GM23338 (cell line): ENCODE measurements at regions not wholly inside any gene's neighbourhood (a gene's known extent, or its start where the extent isn't known, plus 50 kb on each side); places are given as distances from the start of the nearest gene placed in this dataset.

Experiments used
- CTCF ChIP-seq, 2 experiments: fragments of 200-600 bp in 1 of 2; sonication (generic) in 1 of 2; conservative IDR thresholded peaks; 2 replicates each; pipeline versions ENCODE4 v1.5.1 to v1.6.1; 2016 to 2017; ENCODE audit warnings: antibody characterized with exemption in 2 of 2, low read depth in 2 of 2, mild to moderate bottlenecking in 2 of 2, moderate library complexity in 1 of 2
- ETS1 ChIP-seq: IDR thresholded peaks from 2 replicates; pipeline ENCODE4 v1.6.1; 2016; ENCODE audit warnings: antibody characterized with exemption
- TF ChIP-seq, protein P1 (sequence below): fragments of 250-450 bp; sonication (Bioruptor Pico); IDR thresholded peaks from 2 replicates; pipeline ENCODE4 v1.5.0; 2020; ENCODE audit warnings: mild to moderate bottlenecking, moderate library complexity

- TF ChIP-seq, protein P1, sequence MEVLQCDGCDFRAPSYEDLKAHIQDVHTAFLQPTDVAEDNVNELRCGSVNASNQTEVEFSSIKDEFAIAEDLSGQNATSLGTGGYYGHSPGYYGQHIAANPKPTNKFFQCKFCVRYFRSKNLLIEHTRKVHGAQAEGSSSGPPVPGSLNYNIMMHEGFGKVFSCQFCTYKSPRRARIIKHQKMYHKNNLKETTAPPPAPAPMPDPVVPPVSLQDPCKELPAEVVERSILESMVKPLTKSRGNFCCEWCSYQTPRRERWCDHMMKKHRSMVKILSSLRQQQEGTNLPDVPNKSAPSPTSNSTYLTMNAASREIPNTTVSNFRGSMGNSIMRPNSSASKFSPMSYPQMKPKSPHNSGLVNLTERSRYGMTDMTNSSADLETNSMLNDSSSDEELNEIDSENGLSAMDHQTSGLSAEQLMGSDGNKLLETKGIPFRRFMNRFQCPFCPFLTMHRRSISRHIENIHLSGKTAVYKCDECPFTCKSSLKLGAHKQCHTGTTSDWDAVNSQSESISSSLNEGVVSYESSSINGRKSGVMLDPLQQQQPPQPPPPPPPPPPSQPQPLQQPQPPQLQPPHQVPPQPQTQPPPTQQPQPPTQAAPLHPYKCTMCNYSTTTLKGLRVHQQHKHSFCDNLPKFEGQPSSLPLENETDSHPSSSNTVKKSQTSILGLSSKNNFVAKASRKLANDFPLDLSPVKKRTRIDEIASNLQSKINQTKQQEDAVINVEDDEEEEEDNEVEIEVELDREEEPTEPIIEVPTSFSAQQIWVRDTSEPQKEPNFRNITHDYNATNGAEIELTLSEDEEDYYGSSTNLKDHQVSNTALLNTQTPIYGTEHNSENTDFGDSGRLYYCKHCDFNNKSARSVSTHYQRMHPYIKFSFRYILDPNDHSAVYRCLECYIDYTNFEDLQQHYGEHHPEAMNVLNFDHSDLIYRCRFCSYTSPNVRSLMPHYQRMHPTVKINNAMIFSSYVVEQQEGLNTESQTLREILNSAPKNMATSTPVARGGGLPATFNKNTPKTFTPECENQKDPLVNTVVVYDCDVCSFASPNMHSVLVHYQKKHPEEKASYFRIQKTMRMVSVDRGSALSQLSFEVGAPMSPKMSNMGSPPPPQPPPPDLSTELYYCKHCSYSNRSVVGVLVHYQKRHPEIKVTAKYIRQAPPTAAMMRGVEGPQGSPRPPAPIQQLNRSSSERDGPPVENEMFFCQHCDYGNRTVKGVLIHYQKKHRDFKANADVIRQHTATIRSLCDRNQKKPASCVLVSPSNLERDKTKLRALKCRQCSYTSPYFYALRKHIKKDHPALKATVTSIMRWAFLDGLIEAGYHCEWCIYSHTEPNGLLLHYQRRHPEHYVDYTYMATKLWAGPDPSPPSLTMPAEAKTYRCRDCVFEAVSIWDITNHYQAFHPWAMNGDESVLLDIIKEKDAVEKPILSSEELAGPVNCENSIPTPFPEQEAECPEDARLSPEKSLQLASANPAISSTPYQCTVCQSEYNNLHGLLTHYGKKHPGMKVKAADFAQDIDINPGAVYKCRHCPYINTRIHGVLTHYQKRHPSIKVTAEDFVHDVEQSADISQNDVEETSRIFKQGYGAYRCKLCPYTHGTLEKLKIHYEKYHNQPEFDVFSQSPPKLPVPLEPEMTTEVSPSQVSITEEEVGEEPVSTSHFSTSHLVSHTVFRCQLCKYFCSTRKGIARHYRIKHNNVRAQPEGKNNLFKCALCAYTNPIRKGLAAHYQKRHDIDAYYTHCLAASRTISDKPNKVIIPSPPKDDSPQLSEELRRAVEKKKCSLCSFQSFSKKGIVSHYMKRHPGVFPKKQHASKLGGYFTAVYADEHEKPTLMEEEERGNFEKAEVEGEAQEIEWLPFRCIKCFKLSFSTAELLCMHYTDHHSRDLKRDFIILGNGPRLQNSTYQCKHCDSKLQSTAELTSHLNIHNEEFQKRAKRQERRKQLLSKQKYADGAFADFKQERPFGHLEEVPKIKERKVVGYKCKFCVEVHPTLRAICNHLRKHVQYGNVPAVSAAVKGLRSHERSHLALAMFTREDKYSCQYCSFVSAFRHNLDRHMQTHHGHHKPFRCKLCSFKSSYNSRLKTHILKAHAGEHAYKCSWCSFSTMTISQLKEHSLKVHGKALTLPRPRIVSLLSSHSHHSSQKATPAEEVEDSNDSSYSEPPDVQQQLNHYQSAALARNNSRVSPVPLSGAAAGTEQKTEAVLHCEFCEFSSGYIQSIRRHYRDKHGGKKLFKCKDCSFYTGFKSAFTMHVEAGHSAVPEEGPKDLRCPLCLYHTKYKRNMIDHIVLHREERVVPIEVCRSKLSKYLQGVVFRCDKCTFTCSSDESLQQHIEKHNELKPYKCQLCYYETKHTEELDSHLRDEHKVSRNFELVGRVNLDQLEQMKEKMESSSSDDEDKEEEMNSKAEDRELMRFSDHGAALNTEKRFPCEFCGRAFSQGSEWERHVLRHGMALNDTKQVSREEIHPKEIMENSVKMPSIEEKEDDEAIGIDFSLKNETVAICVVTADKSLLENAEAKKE (CRISPR knock-in tag): no peak
- TF ChIP-seq ETS1 (no peak), CTCF (conservative IDR thresholded peaks at IDR 0.05; ENCODE audit: low read depth in 2 of 2) (no peak)
Measured at GRCh38 chr11:31968461-31969358, 122.2 kb upstream of the RCN1 start (continued).
